ENCODE measurements at regions not wholly inside any gene's neighbourhood (a gene's known extent, or its start where the extent isn't known, plus 50 kb on each side); places are given as distances from the start of the nearest gene placed in this dataset.

DNA sequence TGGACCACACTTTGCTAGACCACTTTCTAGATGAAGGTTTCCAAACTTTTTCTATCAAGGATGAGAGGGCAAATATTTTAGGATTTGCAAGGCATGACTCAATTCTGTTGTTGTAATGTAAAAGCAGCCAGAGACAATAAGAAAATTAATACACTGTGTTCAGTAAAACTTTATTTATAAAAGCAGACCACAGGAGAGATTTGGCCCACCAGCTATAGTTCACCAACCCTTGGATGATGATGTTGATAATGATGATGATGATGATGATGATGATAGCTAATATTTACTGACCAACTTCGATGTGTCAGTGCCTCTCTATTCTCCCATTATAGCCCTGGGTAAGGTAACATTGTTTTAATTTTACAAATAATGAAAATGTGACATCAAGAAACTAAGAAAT lies 156.5 kb downstream of the BTG1 start:
- TF ChIP-seq, protein P1, sequence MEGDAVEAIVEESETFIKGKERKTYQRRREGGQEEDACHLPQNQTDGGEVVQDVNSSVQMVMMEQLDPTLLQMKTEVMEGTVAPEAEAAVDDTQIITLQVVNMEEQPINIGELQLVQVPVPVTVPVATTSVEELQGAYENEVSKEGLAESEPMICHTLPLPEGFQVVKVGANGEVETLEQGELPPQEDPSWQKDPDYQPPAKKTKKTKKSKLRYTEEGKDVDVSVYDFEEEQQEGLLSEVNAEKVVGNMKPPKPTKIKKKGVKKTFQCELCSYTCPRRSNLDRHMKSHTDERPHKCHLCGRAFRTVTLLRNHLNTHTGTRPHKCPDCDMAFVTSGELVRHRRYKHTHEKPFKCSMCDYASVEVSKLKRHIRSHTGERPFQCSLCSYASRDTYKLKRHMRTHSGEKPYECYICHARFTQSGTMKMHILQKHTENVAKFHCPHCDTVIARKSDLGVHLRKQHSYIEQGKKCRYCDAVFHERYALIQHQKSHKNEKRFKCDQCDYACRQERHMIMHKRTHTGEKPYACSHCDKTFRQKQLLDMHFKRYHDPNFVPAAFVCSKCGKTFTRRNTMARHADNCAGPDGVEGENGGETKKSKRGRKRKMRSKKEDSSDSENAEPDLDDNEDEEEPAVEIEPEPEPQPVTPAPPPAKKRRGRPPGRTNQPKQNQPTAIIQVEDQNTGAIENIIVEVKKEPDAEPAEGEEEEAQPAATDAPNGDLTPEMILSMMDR (IDR thresholded peaks at IDR 0.05) = no peak
- TF ChIP-seq, protein P2, sequence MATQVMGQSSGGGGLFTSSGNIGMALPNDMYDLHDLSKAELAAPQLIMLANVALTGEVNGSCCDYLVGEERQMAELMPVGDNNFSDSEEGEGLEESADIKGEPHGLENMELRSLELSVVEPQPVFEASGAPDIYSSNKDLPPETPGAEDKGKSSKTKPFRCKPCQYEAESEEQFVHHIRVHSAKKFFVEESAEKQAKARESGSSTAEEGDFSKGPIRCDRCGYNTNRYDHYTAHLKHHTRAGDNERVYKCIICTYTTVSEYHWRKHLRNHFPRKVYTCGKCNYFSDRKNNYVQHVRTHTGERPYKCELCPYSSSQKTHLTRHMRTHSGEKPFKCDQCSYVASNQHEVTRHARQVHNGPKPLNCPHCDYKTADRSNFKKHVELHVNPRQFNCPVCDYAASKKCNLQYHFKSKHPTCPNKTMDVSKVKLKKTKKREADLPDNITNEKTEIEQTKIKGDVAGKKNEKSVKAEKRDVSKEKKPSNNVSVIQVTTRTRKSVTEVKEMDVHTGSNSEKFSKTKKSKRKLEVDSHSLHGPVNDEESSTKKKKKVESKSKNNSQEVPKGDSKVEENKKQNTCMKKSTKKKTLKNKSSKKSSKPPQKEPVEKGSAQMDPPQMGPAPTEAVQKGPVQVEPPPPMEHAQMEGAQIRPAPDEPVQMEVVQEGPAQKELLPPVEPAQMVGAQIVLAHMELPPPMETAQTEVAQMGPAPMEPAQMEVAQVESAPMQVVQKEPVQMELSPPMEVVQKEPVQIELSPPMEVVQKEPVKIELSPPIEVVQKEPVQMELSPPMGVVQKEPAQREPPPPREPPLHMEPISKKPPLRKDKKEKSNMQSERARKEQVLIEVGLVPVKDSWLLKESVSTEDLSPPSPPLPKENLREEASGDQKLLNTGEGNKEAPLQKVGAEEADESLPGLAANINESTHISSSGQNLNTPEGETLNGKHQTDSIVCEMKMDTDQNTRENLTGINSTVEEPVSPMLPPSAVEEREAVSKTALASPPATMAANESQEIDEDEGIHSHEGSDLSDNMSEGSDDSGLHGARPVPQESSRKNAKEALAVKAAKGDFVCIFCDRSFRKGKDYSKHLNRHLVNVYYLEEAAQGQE (IDR thresholded peaks at IDR 0.05; ENCODE audit: insufficient read depth in 1 of 2, low read depth in 2 of 2, low read length in 1 of 2) = no peak
- TF ChIP-seq POLR2AphosphoS5 (IDR thresholded peaks at IDR 0.05; ENCODE audit: low read depth, low read length) (no peak), TCF7L2 (IDR thresholded peaks at IDR 0.05; ENCODE audit: low read depth, low read length) (no peak), SIN3A (IDR thresholded peaks at IDR 0.05; ENCODE audit: borderline replicate concordance, insufficient read depth, low read depth, low read length) (no peak)
